ENCODE measurements at regions not wholly inside any gene's neighbourhood (a gene's known extent, or its start where the extent isn't known, plus 50 kb on each side); places are given as distances from the start of the nearest gene placed in this dataset.
A peak's percentile ranks its signal among the peaks of the same experiment; 100 is the strongest.

GRCh38 chr18:48485828-48486405, 52.9 kb upstream of the CTIF start:
- ChIA-PET CTCF (ENCODE audit: low intra/inter-chr PET ratio, low total read pairs) (no interaction called here), POLR2A (no interaction called here)
- no peaks in the 10 kb centered on the region for H3K36me3 ChIP-seq (replicated peaks in 1 of 2; ENCODE audit: control insufficient read depth in 1 of 2, insufficient read depth in 2 of 2, low read length in 2 of 2)
- TF ChIP-seq ZNF331 (CRISPR knock-in tag; IDR thresholded peaks at IDR 0.05), result peak; percentile 96
- no peak for TF ChIP-seq HNF4G (IDR thresholded peaks at IDR 0.05; ENCODE audit: borderline replicate concordance, low read depth, low read length)
- no peak for TF ChIP-seq HNF4G (CRISPR knock-in tag; IDR thresholded peaks at IDR 0.05; ENCODE audit: borderline replicate concordance, low read depth)
- no peak for TF ChIP-seq ARID4A (CRISPR knock-in tag; IDR thresholded peaks at IDR 0.05; ENCODE audit: borderline replicate concordance)
- TF ChIP-seq SOX13 (IDR thresholded peaks at IDR 0.05), result no peak
- TF ChIP-seq SOX13 (CRISPR knock-in tag; conservative IDR thresholded peaks at IDR 0.05 in 1 of 2, IDR thresholded peaks at IDR 0.05 in 1 of 2), result peak in 1 of 2 experiments; percentile 15; a peak in 1 of 4 replicates
- intact Hi-C loops (cut with micrococcal nuclease; ENCODE audit: unreplicated experiment), result no loop called here
- FAIRE-seq (no peak), DNase-seq (ENCODE audit: low spot score) (peak; percentile 28), ATAC-seq (no peak)
- no peaks in the 10 kb centered on the region for H3K9me3 ChIP-seq (ENCODE audit: low read length)
- no TSS peak for BruUV-seq (replicated peaks)
- in situ Hi-C loops (cut with HindIII; ENCODE audit: extremely low pct_ligation_motif_present, low pct_unique_long_range_greater_than_20kb), result no loop called here
- no peak overlapping the region for H2AFZ ChIP-seq (ENCODE audit: low read length)
- H3K27me3 ChIP-seq (ENCODE audit: control insufficient read depth in 1 of 2, insufficient read depth in 2 of 2, low read length in 2 of 2), result no peaks in the 10 kb centered on the region
- H3K79me2 ChIP-seq (ENCODE audit: insufficient read depth, low read length), result no peaks in the 10 kb centered on the region
- H3K27ac ChIP-seq (ENCODE audit: extremely low read length, insufficient read depth, low read length), result no peak overlapping the region
- no peak overlapping the region for H3K4me3 ChIP-seq (replicated peaks in 1 of 3; ENCODE audit: insufficient read depth in 1 of 3, low read depth in 2 of 3, low read length in 3 of 3)
- no peak overlapping the region for H3K4me2 ChIP-seq (ENCODE audit: low read depth, low read length)
- H3K4me1 ChIP-seq (ENCODE audit: insufficient read depth, low read length), result peaks cover 58% of the 10 kb centered on the region
- no peaks in the 10 kb centered on the region for H4K20me1 ChIP-seq (ENCODE audit: insufficient read depth, low read length)
- no peak overlapping the region for H3K9ac ChIP-seq (ENCODE audit: insufficient read depth, low read depth, low read length)
- WGBS (ENCODE audit: low lambda C conversion rate), result 82% methylated on average over 5 of the region's 5 CpGs

Data from HepG2 (cell line).